PFSK-1 (cell line): ENCODE measurements at regions not wholly inside any gene's neighbourhood (a gene's known extent, or its start where the extent isn't known, plus 50 kb on each side); places are given as distances from the start of the nearest gene placed in this dataset.

Experiments
- FOXP2 ChIP-seq: optimal IDR thresholded peaks from 2 replicates; pipeline ENCODE3; 2011; ENCODE audit warnings: borderline replicate concordance, control low read depth, inconsistent platforms; ENCODE audit not compliant: insufficient read depth; ENCODE audit errors: extremely low read length, extremely low read depth
- POLR2AphosphoS5 ChIP-seq: IDR thresholded peaks from 2 replicates; pipeline ENCODE4 v1.6.1; 2012; ENCODE audit warnings: low read depth, mild to moderate bottlenecking, control low read depth, low read length, moderate library complexity
- REST ChIP-seq, 2 experiments: IDR thresholded peaks; 2 replicates each; pipeline versions ENCODE4 v1.6.1 to v1.8.0; 2011 to 2012; ENCODE audit warnings: low read depth in 2 of 2, low read length in 2 of 2, control low read depth in 1 of 2, inconsistent platforms in 1 of 2, mild to moderate bottlenecking in 1 of 2, moderate library complexity in 1 of 2; ENCODE audit not compliant: insufficient read depth in 1 of 2
- SIN3A ChIP-seq: IDR thresholded peaks from 2 replicates; pipeline ENCODE4 v1.6.1; 2012; ENCODE audit warnings: mild to moderate bottlenecking, low read length, moderate library complexity, borderline replicate concordance; ENCODE audit not compliant: insufficient read depth
- TAF1 ChIP-seq: IDR thresholded peaks from 2 replicates; pipeline ENCODE4 v1.6.1; 2012; ENCODE audit warnings: low read length, control low read depth, borderline replicate concordance; ENCODE audit not compliant: insufficient read depth

- TF ChIP-seq FOXP2, result no peak
- TF ChIP-seq POLR2AphosphoS5, result no peak
- no peak for TF ChIP-seq REST (IDR thresholded peaks at IDR 0.05; ENCODE audit: insufficient read depth in 1 of 2, low read depth in 2 of 2, low read length in 2 of 2)
- no peak for TF ChIP-seq TAF1
- TF ChIP-seq SIN3A, result no peak
Measured at GRCh38 chr1:55396381-55396891, 181.3 kb upstream of the USP24 start.

- TF ChIP-seq POLR2AphosphoS5 (no peak), SIN3A (no peak), TAF1 (no peak), FOXP2 (no peak), REST (IDR thresholded peaks at IDR 0.05; ENCODE audit: insufficient read depth in 1 of 2, low read depth in 2 of 2, low read length in 2 of 2) (no peak)
Measured at GRCh38 chr1:55388960-55389359, 173.8 kb upstream of the USP24 start.

- TF ChIP-seq FOXP2 (no peak), SIN3A (no peak), POLR2AphosphoS5 (no peak), REST (IDR thresholded peaks at IDR 0.05; ENCODE audit: insufficient read depth in 1 of 2, low read depth in 2 of 2, low read length in 2 of 2) (no peak), TAF1 (no peak)
Measured at GRCh38 chr1:55387145-55387544, 172.0 kb upstream of the USP24 start.

- TF ChIP-seq FOXP2 (no peak), TAF1 (no peak), SIN3A (no peak), POLR2AphosphoS5 (no peak), REST (IDR thresholded peaks at IDR 0.05; ENCODE audit: insufficient read depth in 1 of 2, low read depth in 2 of 2, low read length in 2 of 2) (no peak)
Measured at GRCh38 chr1:55386456-55386855, 171.3 kb upstream of the USP24 start.
